ENCODE measurements at regions not wholly inside any gene's neighbourhood (a gene's known extent, or its start where the extent isn't known, plus 50 kb on each side); places are given as distances from the start of the nearest gene placed in this dataset.

DNA sequence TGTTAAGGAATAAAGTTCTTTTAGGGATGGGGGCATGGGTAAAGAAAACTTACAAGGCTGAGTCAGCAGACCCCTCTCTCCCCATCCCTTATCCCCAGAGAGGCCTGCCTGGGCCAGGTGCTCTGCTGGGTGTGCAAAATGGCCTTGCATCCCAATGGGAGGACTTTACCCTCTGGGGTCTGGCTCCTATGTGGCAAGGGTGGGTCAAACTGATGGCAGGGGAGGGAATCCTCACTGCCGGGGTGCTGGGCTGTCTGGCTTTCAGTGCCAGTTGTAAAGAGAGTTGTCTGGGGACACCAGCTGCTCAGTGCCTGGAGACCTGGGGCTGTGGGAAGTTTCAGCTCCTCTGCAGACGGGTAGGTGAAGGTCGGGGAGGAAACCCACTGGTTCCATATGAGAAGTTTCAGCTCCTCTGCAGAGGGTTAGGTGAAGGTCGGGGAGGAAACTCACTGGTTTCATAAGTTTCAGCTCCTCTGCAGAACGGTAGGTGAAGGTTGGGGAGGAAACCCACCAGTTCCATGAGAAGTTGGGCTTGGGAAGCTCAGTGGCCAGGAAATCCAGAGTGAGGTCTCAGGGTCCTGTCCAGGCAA lies 127.2 kb upstream of the PODXL start:
- TF ChIP-seq, protein P1, sequence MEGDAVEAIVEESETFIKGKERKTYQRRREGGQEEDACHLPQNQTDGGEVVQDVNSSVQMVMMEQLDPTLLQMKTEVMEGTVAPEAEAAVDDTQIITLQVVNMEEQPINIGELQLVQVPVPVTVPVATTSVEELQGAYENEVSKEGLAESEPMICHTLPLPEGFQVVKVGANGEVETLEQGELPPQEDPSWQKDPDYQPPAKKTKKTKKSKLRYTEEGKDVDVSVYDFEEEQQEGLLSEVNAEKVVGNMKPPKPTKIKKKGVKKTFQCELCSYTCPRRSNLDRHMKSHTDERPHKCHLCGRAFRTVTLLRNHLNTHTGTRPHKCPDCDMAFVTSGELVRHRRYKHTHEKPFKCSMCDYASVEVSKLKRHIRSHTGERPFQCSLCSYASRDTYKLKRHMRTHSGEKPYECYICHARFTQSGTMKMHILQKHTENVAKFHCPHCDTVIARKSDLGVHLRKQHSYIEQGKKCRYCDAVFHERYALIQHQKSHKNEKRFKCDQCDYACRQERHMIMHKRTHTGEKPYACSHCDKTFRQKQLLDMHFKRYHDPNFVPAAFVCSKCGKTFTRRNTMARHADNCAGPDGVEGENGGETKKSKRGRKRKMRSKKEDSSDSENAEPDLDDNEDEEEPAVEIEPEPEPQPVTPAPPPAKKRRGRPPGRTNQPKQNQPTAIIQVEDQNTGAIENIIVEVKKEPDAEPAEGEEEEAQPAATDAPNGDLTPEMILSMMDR (conservative IDR thresholded peaks at IDR 0.05; ENCODE audit: low read depth, low read length) = no peak
- TF ChIP-seq, protein P2, sequence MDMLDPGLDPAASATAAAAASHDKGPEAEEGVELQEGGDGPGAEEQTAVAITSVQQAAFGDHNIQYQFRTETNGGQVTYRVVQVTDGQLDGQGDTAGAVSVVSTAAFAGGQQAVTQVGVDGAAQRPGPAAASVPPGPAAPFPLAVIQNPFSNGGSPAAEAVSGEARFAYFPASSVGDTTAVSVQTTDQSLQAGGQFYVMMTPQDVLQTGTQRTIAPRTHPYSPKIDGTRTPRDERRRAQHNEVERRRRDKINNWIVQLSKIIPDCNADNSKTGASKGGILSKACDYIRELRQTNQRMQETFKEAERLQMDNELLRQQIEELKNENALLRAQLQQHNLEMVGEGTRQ (IDR thresholded peaks at IDR 0.05; ENCODE audit: low read depth, low read length) = no peak
- TF ChIP-seq RAD21 (IDR thresholded peaks at IDR 0.05; ENCODE audit: low read length) (no peak), POLR2A (IDR thresholded peaks at IDR 0.05; ENCODE audit: low read depth, low read length) (no peak), RCOR1 (IDR thresholded peaks at IDR 0.05; ENCODE audit: insufficient replicate concordance, low read length) (no peak), CEBPB (IDR thresholded peaks at IDR 0.05; ENCODE audit: low read depth, low read length) (no peak), RFX5 (IDR thresholded peaks at IDR 0.05; ENCODE audit: low read depth, low read length) (no peak), SMC3 (IDR thresholded peaks at IDR 0.05; ENCODE audit: low read depth, low read length) (no peak), BHLHE40 (IDR thresholded peaks at IDR 0.05; ENCODE audit: low read depth, low read length) (no peak), MAFK (IDR thresholded peaks at IDR 0.05; ENCODE audit: low read depth, low read length) (no peak), CHD1 (IDR thresholded peaks at IDR 0.05; ENCODE audit: low read depth, low read length) (no peak), NFE2L2 (IDR thresholded peaks at IDR 0.05; ENCODE audit: low read depth, low read length) (no peak), FOS (IDR thresholded peaks at IDR 0.05; ENCODE audit: low read depth, low read length) (no peak), MXI1 (IDR thresholded peaks at IDR 0.05; ENCODE audit: borderline replicate concordance, low read depth, low read length) (no peak)

Data from IMR-90 (cell line).